ENCODE measurements at regions not wholly inside any gene's neighbourhood (a gene's known extent, or its start where the extent isn't known, plus 50 kb on each side); places are given as distances from the start of the nearest gene placed in this dataset.

- Histone ChIP-seq H3K9me3 (no peaks in the 10 kb centered on the region), H3K79me2 (ENCODE audit: insufficient read depth) (no peaks in the 10 kb centered on the region), H3K36me3 (replicated peaks in 1 of 2; ENCODE audit: control insufficient read depth in 1 of 2, insufficient read depth in 2 of 2, low read length in 1 of 2) (no peaks in the 10 kb centered on the region), H3K27ac (ENCODE audit: low read depth in 2 of 2, low read length in 1 of 2) (no peak overlapping the region), H3K9me2 (no peaks in the 10 kb centered on the region), H3K4me1 (ENCODE audit: control insufficient read depth in 1 of 2, insufficient read depth in 2 of 2, low read depth in 1 of 2, low read length in 1 of 2) (no peaks in the 10 kb centered on the region; a peak in 2 of 4 replicates), H3K4me2 (no peak overlapping the region), H2AFZ (ENCODE audit: low read depth) (no peak overlapping the region), H3K4me3 (ENCODE audit: low read depth in 2 of 2, low read length in 1 of 2) (no peak overlapping the region), H3F3A (replicated peaks; ENCODE audit: insufficient read depth) (no peaks in the 10 kb centered on the region), H4K20me1 (ENCODE audit: insufficient read depth) (no peaks in the 10 kb centered on the region), H3K27me3 (ENCODE audit: insufficient read depth) (no peaks in the 10 kb centered on the region), H3K9ac (no peak overlapping the region)
- WGBS (ENCODE audit: low lambda C conversion rate): 95% methylated on average over 9 of the region's 11 CpGs
- ChIA-PET CTCF (no interaction called here), POLR2A (no interaction called here)
- no peak for DNase-seq
- TF ChIP-seq EP300 (IDR thresholded peaks at IDR 0.05; ENCODE audit: borderline replicate concordance in 1 of 2, low read depth in 1 of 2, low read length in 1 of 2) (no peak), ELF1 (IDR thresholded peaks at IDR 0.05) (no peak), CTCF (IDR thresholded peaks at IDR 0.05) (no peak), TCF12 (IDR thresholded peaks at IDR 0.05) (no peak), RXRA (IDR thresholded peaks at IDR 0.05; ENCODE audit: borderline replicate concordance, low read depth) (no peak), CHD2 (IDR thresholded peaks at IDR 0.05; ENCODE audit: low read length, partially characterized antibody) (no peak), GABPA (IDR thresholded peaks at IDR 0.05; ENCODE audit: low read depth) (no peak), RFX5 (IDR thresholded peaks at IDR 0.05; ENCODE audit: low read length) (no peak)
- TF ChIP-seq, protein P1, sequence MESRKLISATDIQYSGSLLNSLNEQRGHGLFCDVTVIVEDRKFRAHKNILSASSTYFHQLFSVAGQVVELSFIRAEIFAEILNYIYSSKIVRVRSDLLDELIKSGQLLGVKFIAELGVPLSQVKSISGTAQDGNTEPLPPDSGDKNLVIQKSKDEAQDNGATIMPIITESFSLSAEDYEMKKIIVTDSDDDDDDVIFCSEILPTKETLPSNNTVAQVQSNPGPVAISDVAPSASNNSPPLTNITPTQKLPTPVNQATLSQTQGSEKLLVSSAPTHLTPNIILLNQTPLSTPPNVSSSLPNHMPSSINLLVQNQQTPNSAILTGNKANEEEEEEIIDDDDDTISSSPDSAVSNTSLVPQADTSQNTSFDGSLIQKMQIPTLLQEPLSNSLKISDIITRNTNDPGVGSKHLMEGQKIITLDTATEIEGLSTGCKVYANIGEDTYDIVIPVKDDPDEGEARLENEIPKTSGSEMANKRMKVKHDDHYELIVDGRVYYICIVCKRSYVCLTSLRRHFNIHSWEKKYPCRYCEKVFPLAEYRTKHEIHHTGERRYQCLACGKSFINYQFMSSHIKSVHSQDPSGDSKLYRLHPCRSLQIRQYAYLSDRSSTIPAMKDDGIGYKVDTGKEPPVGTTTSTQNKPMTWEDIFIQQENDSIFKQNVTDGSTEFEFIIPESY (IDR thresholded peaks at IDR 0.05; ENCODE audit: borderline replicate concordance, low read depth): no peak
Observed at GRCh38 chr13:72170571-72170970, 303.6 kb upstream of the DACH1 start.

- H3K9me2 ChIP-seq: no peaks in the 10 kb centered on the region
- H3K4me2 ChIP-seq: no peak overlapping the region
- H3K9ac ChIP-seq: no peak overlapping the region
- no peaks in the 10 kb centered on the region for H3K27me3 ChIP-seq (ENCODE audit: insufficient read depth)
- H3K36me3 ChIP-seq (replicated peaks in 1 of 2; ENCODE audit: control insufficient read depth in 1 of 2, insufficient read depth in 2 of 2, low read length in 1 of 2): no peaks in the 10 kb centered on the region
- H3K4me3 ChIP-seq (ENCODE audit: low read depth in 2 of 2, low read length in 1 of 2): no peak overlapping the region
- no peak overlapping the region for H3K27ac ChIP-seq (ENCODE audit: low read depth in 2 of 2, low read length in 1 of 2)
- DNase-seq: no peak
- no peaks in the 10 kb centered on the region for H4K20me1 ChIP-seq (ENCODE audit: insufficient read depth)
- H3K79me2 ChIP-seq (ENCODE audit: insufficient read depth): no peaks in the 10 kb centered on the region
- peaks cover 0 to 6% of the 10 kb centered on the region in 2 experiments; a peak in 2 of 4 replicates for H3K4me1 ChIP-seq (ENCODE audit: control insufficient read depth in 1 of 2, insufficient read depth in 2 of 2, low read depth in 1 of 2, low read length in 1 of 2)
- H3K9me3 ChIP-seq: no peaks in the 10 kb centered on the region
- ChIA-PET POLR2A (no interaction called here), CTCF (interaction anchor here (0.9 to 1.1 kb wide), 2 partner anchors 23 to 67 kb away, joined by 3 read pairs; no protein-coding TSS in a partner anchor)
- TF ChIP-seq, protein P2, sequence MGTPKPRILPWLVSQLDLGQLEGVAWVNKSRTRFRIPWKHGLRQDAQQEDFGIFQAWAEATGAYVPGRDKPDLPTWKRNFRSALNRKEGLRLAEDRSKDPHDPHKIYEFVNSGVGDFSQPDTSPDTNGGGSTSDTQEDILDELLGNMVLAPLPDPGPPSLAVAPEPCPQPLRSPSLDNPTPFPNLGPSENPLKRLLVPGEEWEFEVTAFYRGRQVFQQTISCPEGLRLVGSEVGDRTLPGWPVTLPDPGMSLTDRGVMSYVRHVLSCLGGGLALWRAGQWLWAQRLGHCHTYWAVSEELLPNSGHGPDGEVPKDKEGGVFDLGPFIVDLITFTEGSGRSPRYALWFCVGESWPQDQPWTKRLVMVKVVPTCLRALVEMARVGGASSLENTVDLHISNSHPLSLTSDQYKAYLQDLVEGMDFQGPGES (IDR thresholded peaks at IDR 0.05; ENCODE audit: low read depth, low read length): no peak
- no peak for TF ChIP-seq MAX (IDR thresholded peaks at IDR 0.05; ENCODE audit: low read depth)
- no peak for TF ChIP-seq SMC3 (IDR thresholded peaks at IDR 0.05; ENCODE audit: low read depth, low read length)
- no peak for TF ChIP-seq EZH2phosphoT487 (IDR thresholded peaks at IDR 0.05; ENCODE audit: borderline replicate concordance, low read depth)
- TF ChIP-seq TCF12 (IDR thresholded peaks at IDR 0.05): no peak
- TF ChIP-seq JUND (IDR thresholded peaks at IDR 0.05): no peak
- no peak for TF ChIP-seq GABPA (IDR thresholded peaks at IDR 0.05; ENCODE audit: low read depth)
- TF ChIP-seq ELF1 (IDR thresholded peaks at IDR 0.05): no peak
- TF ChIP-seq NRF1 (IDR thresholded peaks at IDR 0.05; ENCODE audit: low read depth, low read length): no peak
- no peak for TF ChIP-seq PBX3 (IDR thresholded peaks at IDR 0.05)
- TF ChIP-seq RCOR1 (IDR thresholded peaks at IDR 0.05; ENCODE audit: low read length): no peak
- TF ChIP-seq GATA2 (CRISPR knock-in tag; IDR thresholded peaks at IDR 0.05): no peak; the same call in 1 of the 2 replicates
- TF ChIP-seq RAD21 (IDR thresholded peaks at IDR 0.05; ENCODE audit: low read length): no peak
- TF ChIP-seq TAF1 (IDR thresholded peaks at IDR 0.05; ENCODE audit: borderline replicate concordance, low read depth, low read length): no peak
- TF ChIP-seq, protein P3, sequence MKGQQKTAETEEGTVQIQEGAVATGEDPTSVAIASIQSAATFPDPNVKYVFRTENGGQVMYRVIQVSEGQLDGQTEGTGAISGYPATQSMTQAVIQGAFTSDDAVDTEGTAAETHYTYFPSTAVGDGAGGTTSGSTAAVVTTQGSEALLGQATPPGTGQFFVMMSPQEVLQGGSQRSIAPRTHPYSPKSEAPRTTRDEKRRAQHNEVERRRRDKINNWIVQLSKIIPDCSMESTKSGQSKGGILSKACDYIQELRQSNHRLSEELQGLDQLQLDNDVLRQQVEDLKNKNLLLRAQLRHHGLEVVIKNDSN (IDR thresholded peaks at IDR 0.05; ENCODE audit: borderline replicate concordance, low read depth): no peak
- TF ChIP-seq RFX5 (IDR thresholded peaks at IDR 0.05; ENCODE audit: low read length): no peak
- H3F3A ChIP-seq (replicated peaks; ENCODE audit: insufficient read depth): no peaks in the 10 kb centered on the region
- 71% methylated on average over 8 of the region's 8 CpGs for WGBS (ENCODE audit: low lambda C conversion rate)
- no peak overlapping the region for H2AFZ ChIP-seq (ENCODE audit: low read depth)
Observed at GRCh38 chr13:72168126-72168855, 301.3 kb upstream of the DACH1 start.

All from SK-N-SH (cell line).